ENCODE measurements at regions not wholly inside any gene's neighbourhood (a gene's known extent, or its start where the extent isn't known, plus 50 kb on each side); places are given as distances from the start of the nearest gene placed in this dataset.

DNA sequence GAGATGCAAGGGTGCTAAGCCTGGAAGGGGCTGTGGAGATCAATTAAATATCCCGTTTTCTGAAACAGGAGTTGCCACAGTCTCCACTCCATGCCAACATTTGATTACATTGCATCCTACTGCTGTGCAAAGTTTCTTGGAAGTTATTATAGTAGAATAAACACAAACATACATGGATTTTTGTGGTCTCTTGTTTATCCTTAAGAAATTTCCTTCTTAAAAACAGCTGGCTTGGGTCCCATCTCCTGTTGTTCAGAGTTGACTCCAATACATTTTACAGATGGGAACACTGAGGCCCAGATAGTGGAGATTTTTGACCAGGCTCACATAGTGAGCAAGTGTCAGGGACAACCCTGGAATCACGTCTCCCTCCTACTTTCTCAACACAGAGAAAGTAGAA lies 124.0 kb upstream of the ADAMTS18 start:
- no peak for TF ChIP-seq JUND (IDR thresholded peaks at IDR 0.05; ENCODE audit: low read depth)
- in situ Hi-C loops (cut with HindIII; ENCODE audit: low pct_unique_long_range_greater_than_20kb, low sequenced_read_pairs): no loop called here
- no peak for DNase-seq (ENCODE audit: low read depth in 1 of 2, low spot score in 1 of 2)

DNA sequence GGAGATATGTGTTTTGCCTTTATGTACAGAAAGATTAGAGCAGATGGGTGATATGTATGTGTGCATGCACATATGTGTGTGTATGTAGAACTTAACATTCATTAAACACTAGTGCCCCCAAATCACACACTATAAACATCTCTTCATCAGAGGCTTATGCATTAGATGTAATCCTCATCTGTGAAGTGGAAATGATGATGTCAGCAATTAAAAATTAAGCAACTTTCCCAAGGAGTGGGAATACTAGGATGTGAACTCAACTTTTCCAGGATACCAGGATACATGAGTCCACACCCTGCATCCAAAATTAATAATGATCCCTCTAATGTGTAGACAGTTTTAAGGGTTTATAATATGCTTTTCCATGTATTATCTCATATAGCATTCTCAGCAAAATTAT lies 127.7 kb upstream of the ADAMTS18 start:
- TF ChIP-seq JUND (IDR thresholded peaks at IDR 0.05; ENCODE audit: low read depth): no peak
- DNase-seq (ENCODE audit: low read depth in 1 of 2, low spot score in 1 of 2): no peak
- in situ Hi-C loops (cut with HindIII; ENCODE audit: low pct_unique_long_range_greater_than_20kb, low sequenced_read_pairs): no loop called here

DNA sequence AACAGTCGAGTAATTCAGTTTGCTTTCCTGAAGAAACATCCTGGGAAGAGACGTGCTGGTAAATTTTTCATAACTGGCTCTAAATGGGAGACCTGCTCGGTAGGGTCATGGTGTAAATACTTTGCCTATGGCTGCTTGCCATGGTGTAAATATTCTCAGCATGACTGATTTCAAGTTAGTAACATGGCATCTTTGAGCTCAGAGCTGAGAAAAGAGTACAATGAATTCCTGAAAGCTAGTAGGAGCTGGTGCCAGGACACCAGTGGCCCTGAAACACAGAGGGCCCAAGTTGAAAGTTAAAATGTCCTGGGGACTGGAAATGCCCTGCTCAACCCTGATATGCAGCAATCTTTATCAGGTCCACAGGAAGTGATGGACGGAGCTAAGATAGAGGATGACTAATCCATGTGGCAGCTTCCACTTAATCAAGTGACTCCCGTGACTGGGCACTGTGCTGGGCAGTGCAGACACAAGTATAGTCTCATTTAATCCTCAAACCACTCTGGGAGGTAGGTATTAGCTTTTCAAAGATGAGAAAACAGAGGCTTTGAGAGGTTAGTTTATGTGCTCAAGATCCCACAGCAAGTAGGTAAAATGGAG lies 130.1 kb upstream of the ADAMTS18 start:
- no peak for DNase-seq (ENCODE audit: low read depth in 1 of 2, low spot score in 1 of 2)
- TF ChIP-seq JUND (IDR thresholded peaks at IDR 0.05; ENCODE audit: low read depth): no peak
- in situ Hi-C loops (cut with HindIII; ENCODE audit: low pct_unique_long_range_greater_than_20kb, low sequenced_read_pairs): no loop called here

DNA sequence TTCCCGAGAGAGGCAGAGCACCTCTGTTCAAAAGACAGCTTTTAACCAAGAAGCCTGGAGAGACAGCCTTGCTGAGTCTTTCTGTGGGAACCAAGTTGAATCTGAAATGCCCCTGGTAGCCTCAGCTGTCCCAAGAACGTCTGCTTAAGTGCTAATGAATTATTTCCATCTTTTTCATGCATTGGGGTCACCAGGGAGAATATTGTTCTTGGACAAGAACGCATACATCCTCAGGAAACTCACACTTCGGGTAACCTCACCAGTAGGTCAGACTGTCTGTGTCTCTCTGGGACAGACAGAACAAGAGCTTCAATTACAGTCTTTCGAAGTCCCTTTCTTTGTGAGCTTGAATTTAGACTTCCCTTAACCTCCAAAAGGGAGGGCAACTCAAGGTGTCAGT lies 134.6 kb upstream of the ADAMTS18 start:
- in situ Hi-C loops (cut with HindIII; ENCODE audit: low pct_unique_long_range_greater_than_20kb, low sequenced_read_pairs): no loop called here
- no peak for DNase-seq (ENCODE audit: low read depth in 1 of 2, low spot score in 1 of 2)
- TF ChIP-seq JUND (IDR thresholded peaks at IDR 0.05; ENCODE audit: low read depth): no peak

DNA sequence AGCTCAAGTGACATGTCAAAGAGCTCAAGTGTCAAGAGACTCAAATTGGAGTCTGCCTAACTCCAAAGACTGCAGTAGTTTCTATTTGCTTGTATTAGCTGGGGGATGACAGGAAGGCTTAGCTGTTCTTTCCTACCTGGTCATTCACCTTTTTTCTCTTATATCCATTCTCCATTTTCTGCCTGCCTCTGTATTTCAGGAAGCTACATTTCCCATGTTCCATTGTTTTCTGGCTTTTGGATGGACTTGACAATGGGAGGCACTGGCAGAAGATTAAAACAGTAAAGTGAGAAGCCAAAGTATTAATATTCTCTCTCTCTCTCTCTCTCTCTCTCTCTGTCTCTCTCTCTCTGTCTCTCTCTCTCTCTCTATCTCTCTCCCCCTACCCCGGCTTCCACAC lies 135.7 kb upstream of the ADAMTS18 start:
- in situ Hi-C loops (cut with HindIII; ENCODE audit: low pct_unique_long_range_greater_than_20kb, low sequenced_read_pairs): no loop called here
- TF ChIP-seq JUND (IDR thresholded peaks at IDR 0.05; ENCODE audit: low read depth): no peak
- no peak for DNase-seq (ENCODE audit: low read depth in 1 of 2, low spot score in 1 of 2)

- in situ Hi-C loops (cut with HindIII; ENCODE audit: low pct_unique_long_range_greater_than_20kb, low sequenced_read_pairs): no loop called here
- TF ChIP-seq JUND (IDR thresholded peaks at IDR 0.05; ENCODE audit: low read depth): no peak
- no peak for DNase-seq (ENCODE audit: low read depth in 1 of 2, low spot score in 1 of 2)
Observed at GRCh38 chr16:77571115-77571862, 136.5 kb upstream of the ADAMTS18 start.

- no peak for TF ChIP-seq JUND (IDR thresholded peaks at IDR 0.05; ENCODE audit: low read depth)
- DNase-seq (ENCODE audit: low read depth in 1 of 2, low spot score in 1 of 2): no peak
- in situ Hi-C loops (cut with HindIII; ENCODE audit: low pct_unique_long_range_greater_than_20kb, low sequenced_read_pairs): no loop called here
Observed at GRCh38 chr16:77574867-77575624, 140.2 kb upstream of the ADAMTS18 start.

DNA sequence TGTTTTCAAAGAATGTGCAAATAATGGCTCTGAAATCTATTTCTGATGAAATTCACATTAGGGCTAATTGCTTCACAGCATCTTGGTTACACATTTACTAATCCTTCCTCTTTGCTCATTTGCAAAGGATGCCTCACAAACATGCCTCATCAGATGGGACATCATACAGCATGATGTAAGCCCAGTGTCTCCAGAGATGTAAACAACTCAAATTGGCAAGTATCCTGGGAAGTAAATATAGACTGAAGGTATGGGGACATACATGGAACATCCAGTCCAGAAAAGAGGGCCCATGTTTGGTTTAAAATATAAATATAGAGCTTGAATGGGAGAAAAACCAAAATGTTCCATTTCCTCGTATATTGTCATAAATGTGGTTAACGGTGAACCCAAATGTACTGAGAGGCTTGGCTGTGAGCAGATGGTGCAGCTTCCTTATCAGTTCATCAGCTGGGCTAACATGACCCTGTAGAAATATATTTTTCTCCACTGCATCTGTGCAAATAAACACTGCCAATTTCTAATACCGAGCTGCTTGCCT lies 142.9 kb upstream of the NUDT7 start:
- in situ Hi-C loops (cut with HindIII; ENCODE audit: low pct_unique_long_range_greater_than_20kb, low sequenced_read_pairs): no loop called here
- TF ChIP-seq JUND (IDR thresholded peaks at IDR 0.05; ENCODE audit: low read depth): no peak
- peak in 1 of 2 experiments; percentile 43 for DNase-seq (ENCODE audit: low read depth in 1 of 2, low spot score in 1 of 2)

GRCh38 chr16:77581706-77582105 lies 140.6 kb upstream of the NUDT7 start:
- in situ Hi-C loops (cut with HindIII; ENCODE audit: low pct_unique_long_range_greater_than_20kb, low sequenced_read_pairs): no loop called here
- TF ChIP-seq JUND (IDR thresholded peaks at IDR 0.05; ENCODE audit: low read depth): no peak
- DNase-seq (ENCODE audit: low read depth in 1 of 2, low spot score in 1 of 2): no peak

DNA sequence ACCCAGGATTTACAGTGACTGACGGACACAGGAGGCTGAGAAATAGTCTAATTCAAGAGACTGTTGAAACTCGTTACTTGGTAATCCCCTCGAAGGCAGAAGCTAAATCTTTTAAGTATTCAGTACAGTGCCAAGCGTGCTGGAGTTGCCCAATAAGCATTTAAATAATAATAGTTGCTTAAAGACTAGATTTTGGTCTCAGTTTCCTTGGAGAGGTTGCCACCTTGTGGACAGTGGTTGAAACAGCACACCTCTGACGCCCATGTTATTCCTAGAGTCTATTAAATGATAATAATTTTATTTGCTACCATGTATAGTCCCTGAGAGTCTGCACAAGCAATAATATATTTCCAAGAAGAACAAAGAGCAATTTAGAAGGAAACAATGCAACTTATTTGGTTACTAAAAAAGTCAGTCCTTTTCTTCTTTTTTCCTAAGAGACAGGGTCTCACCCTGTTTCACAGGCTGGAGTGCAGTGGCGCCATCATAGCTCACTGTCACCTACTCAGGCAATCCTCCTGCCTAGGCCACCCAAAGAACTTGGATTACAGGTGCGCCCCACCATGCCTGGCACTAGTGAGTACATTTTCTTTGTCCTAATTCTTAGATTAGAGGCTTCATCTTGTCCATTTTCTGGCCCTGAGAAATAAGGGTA lies 138.0 kb upstream of the NUDT7 start:
- in situ Hi-C loops (cut with HindIII; ENCODE audit: low pct_unique_long_range_greater_than_20kb, low sequenced_read_pairs): no loop called here
- TF ChIP-seq JUND (IDR thresholded peaks at IDR 0.05; ENCODE audit: low read depth): no peak
- peak; percentile 35 to 66 for DNase-seq (ENCODE audit: low read depth in 1 of 2, low spot score in 1 of 2)

DNA sequence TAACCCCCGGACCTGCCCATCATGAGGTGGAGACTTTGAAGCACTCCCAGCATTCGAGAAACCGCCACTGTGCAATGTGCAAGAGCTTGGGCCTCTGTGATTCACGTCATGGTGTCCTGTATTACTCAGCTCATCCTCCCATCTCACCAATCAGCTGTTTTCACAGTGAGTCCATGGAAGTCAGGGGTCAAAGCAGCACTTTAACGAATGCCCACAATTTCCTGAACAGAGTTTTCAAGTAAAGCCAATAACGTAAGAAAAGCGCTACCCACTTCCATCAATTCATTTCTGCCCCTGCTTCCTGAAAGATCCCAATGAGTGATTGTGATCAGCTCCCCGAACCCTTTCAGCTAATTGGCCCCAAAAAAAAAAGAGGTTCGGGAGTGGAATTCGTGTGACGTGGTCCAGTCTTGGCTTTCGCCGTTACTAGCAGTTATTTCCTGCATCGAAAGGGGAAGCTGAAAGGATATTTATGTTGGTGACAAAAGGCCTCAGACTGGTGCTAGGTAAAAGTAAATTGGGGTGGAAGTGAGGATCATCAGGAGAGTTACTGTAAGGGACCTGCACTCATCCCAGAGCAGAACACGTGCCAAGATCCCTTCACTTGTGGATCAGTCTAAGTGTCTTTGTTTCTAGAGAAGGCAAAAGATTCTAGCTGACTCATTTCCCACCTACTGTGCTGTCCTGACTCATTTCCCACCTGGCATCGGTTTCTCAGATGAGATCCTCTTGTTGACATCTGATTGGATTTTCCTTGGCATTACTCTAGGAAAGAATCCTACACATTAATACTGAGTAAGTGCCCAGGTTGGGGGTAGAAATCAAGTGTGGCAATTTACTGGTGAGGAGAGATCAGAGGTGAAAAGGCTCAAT lies 136.7 kb upstream of the NUDT7 start:
- in situ Hi-C loops (cut with HindIII; ENCODE audit: low pct_unique_long_range_greater_than_20kb, low sequenced_read_pairs): no loop called here
- DNase-seq (ENCODE audit: low read depth in 1 of 2, low spot score in 1 of 2): no peak
- no peak for TF ChIP-seq JUND (IDR thresholded peaks at IDR 0.05; ENCODE audit: low read depth)

DNA sequence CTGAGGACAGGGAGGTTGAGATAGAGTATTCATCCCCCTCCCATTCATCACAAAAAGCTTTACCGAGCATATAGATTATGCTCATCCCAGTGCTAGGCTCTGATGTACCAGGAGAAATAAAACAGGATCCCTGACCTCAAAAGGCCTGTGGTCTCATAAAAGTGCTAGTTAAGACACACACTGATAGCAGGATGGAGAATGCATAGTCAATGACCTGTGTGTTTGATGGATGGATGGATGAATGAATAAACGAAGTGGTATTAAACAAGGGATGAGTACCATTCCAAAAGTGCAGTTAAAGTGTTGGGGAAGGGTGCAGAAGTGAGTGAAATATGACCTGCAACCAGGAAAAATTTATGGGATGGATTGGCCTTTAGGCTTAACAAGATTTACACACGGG lies 133.9 kb upstream of the NUDT7 start:
- no peak for DNase-seq (ENCODE audit: low read depth in 1 of 2, low spot score in 1 of 2)
- no peak for TF ChIP-seq JUND (IDR thresholded peaks at IDR 0.05; ENCODE audit: low read depth)
- in situ Hi-C loops (cut with HindIII; ENCODE audit: low pct_unique_long_range_greater_than_20kb, low sequenced_read_pairs): no loop called here
